ENCODE measurements at regions not wholly inside any gene's neighbourhood (a gene's known extent, or its start where the extent isn't known, plus 50 kb on each side); places are given as distances from the start of the nearest gene placed in this dataset.

GRCh38 chr2:236513956-236514355 is 55.7 kb upstream of the ACKR3 start:
- ATAC-seq (no peak), DNase-seq (no peak)
- no peaks in the 10 kb centered on the region for H3K4me1 ChIP-seq
- TF ChIP-seq CTCF (IDR thresholded peaks at IDR 0.05): no peak
- TF ChIP-seq POLR2A (IDR thresholded peaks at IDR 0.05): no peak
- H3K9me3 ChIP-seq: no peaks in the 10 kb centered on the region
- WGBS, 2 donors: 71% methylated on average over 8 of the region's 8 CpGs
- H3K4me3 ChIP-seq: no peak overlapping the region
- intact Hi-C loops (cut with DNase I): loop anchor here (5.0 to 10.0 kb wide), 2 partner anchors 43 to 511 kb away; no protein-coding TSS in a partner anchor
- H3K27ac ChIP-seq: no peak overlapping the region
- H3K27me3 ChIP-seq: no peaks in the 10 kb centered on the region
- no peaks in the 10 kb centered on the region for H3K36me3 ChIP-seq (replicated peaks in 1 of 2; ENCODE audit: insufficient read depth in 1 of 2, low read depth in 2 of 2)

GRCh38 chr2:236516708-236517107 is 52.9 kb upstream of the ACKR3 start:
- WGBS, 2 donors: 75 to 86% methylated on average over 6 of the region's 6 CpGs
- no peak for ATAC-seq
- TF ChIP-seq POLR2A (IDR thresholded peaks at IDR 0.05): no peak
- no peak for TF ChIP-seq CTCF (IDR thresholded peaks at IDR 0.05)
- no peaks in the 10 kb centered on the region for H3K9me3 ChIP-seq
- H3K4me1 ChIP-seq: no peaks in the 10 kb centered on the region
- H3K36me3 ChIP-seq (replicated peaks in 1 of 2; ENCODE audit: insufficient read depth in 1 of 2, low read depth in 2 of 2): no peaks in the 10 kb centered on the region
- H3K27me3 ChIP-seq: no peaks in the 10 kb centered on the region
- intact Hi-C loops (cut with DNase I): loop anchor here (10.0 kb wide), 1 partner anchor 508 kb away; no protein-coding TSS in a partner anchor
- H3K27ac ChIP-seq: no peak overlapping the region
- no peak for DNase-seq
- H3K4me3 ChIP-seq: no peak overlapping the region

- H3K4me1 ChIP-seq: no peaks in the 10 kb centered on the region
- DNase-seq (no peak), ATAC-seq (no peak)
- H3K27me3 ChIP-seq: no peaks in the 10 kb centered on the region
- no peak overlapping the region for H3K4me3 ChIP-seq
- intact Hi-C loops (cut with DNase I): loop anchor here (10.0 kb wide), 1 partner anchor 507 kb away; no protein-coding TSS in a partner anchor
- H3K27ac ChIP-seq: no peak overlapping the region
- TF ChIP-seq POLR2A (IDR thresholded peaks at IDR 0.05) (no peak), CTCF (IDR thresholded peaks at IDR 0.05) (no peak)
- H3K9me3 ChIP-seq: no peaks in the 10 kb centered on the region
- no peaks in the 10 kb centered on the region for H3K36me3 ChIP-seq (replicated peaks in 1 of 2; ENCODE audit: insufficient read depth in 1 of 2, low read depth in 2 of 2)
- WGBS, 2 donors: 58 to 60% methylated on average over 10 to 11 of the region's 11 CpGs
These were observed 52.2 kb upstream of the ACKR3 start for GRCh38 chr2:236517251-236518031.

Data from body of pancreas (tissue), 4 donors.